ENCODE measurements at regions not wholly inside any gene's neighbourhood (a gene's known extent, or its start where the extent isn't known, plus 50 kb on each side); places are given as distances from the start of the nearest gene placed in this dataset.

- no peak for TF ChIP-seq EP300 (IDR thresholded peaks at IDR 0.05)
- TF ChIP-seq CTCF (IDR thresholded peaks at IDR 0.05): no peak
- TF ChIP-seq POLR2A (IDR thresholded peaks at IDR 0.05): no peak
These were observed 135.3 kb upstream of the NT5E start for GRCh38 chr6:85314586-85314985.

Data from ovary (tissue), 3 donors.